ELR (cell line): ENCODE measurements at regions not wholly inside any gene's neighbourhood (a gene's known extent, or its start where the extent isn't known, plus 50 kb on each side); places are given as distances from the start of the nearest gene placed in this dataset.
"Not testable (repeated sequence)": the region's sequence is repeated elsewhere in the genome, so short reads cannot be mapped to it uniquely, and the experiment has no call there.

ENCODE experiments used
- DNase-seq: peaks from one replicate; pipeline ENCODE4 v3.0.0-alpha.2; 2015; ENCODE audit warnings: low read depth

GRCh38 chr3:5822843-5823242, 635.3 kb downstream of the EDEM1 start:
- DNase-seq, result no peak

- no peak for DNase-seq
Measured at GRCh38 chr3:5826467-5826866, 639.0 kb downstream of the EDEM1 start.

GRCh38 chr3:5828251-5828650, 640.7 kb downstream of the EDEM1 start:
- DNase-seq, result no peak

- DNase-seq, result no peak
Measured at GRCh38 chr3:5840056-5840455, 652.5 kb downstream of the EDEM1 start.

- no peak for DNase-seq
Measured at GRCh38 chr3:5841599-5841998, 654.1 kb downstream of the EDEM1 start.

GRCh38 chr3:5846261-5846660, 658.8 kb downstream of the EDEM1 start:
- no peak for DNase-seq

- no peak for DNase-seq
Measured at GRCh38 chr3:5861151-5861550, 673.6 kb downstream of the EDEM1 start.

GRCh38 chr3:5874931-5875341, 687.4 kb downstream of the EDEM1 start:
- DNase-seq, result no peak

GRCh38 chr3:5888851-5889250, 701.3 kb downstream of the EDEM1 start:
- DNase-seq, result no peak

- no peak for DNase-seq
Measured at GRCh38 chr3:5889374-5889773, 701.9 kb downstream of the EDEM1 start.

- no peak for DNase-seq
Measured at GRCh38 chr3:5891711-5892110, 704.2 kb downstream of the EDEM1 start.

GRCh38 chr3:5898106-5898505, 710.6 kb downstream of the EDEM1 start:
- no peak for DNase-seq

- no peak for DNase-seq
Measured at GRCh38 chr3:5899014-5899761, 711.7 kb downstream of the EDEM1 start.

GRCh38 chr3:5917932-5918331, 730.4 kb downstream of the EDEM1 start:
- DNase-seq, result no peak

- DNase-seq, result no peak
Measured at GRCh38 chr3:5918626-5919025, 731.1 kb downstream of the EDEM1 start.

- DNase-seq, result no peak
Measured at GRCh38 chr3:5929027-5929426, 741.5 kb downstream of the EDEM1 start.

GRCh38 chr3:5944061-5944460, 756.6 kb downstream of the EDEM1 start:
- DNase-seq, result not testable (repeated sequence)

GRCh38 chr3:5948084-5948483, 760.6 kb downstream of the EDEM1 start:
- DNase-seq, result no peak

GRCh38 chr3:5951026-5951425, 763.5 kb downstream of the EDEM1 start:
- DNase-seq, result no peak

- DNase-seq, result no peak
Measured at GRCh38 chr3:5972586-5972985, 785.1 kb downstream of the EDEM1 start.

- no peak for DNase-seq
Measured at GRCh38 chr3:5974630-5975322, 787.3 kb downstream of the EDEM1 start.

GRCh38 chr3:5977331-5977730, 789.8 kb downstream of the EDEM1 start:
- no peak for DNase-seq

GRCh38 chr3:5980475-5980874, 793.0 kb downstream of the EDEM1 start:
- no peak for DNase-seq

GRCh38 chr3:5994651-5995050, 807.1 kb downstream of the EDEM1 start:
- no peak for DNase-seq
